Activated B cell treated with CpG ODN at 0.5 μM for 24 hours (primary cell): ENCODE measurements at regions not wholly inside any gene's neighbourhood (a gene's known extent, or its start where the extent isn't known, plus 50 kb on each side); places are given as distances from the start of the nearest gene placed in this dataset.
A peak's percentile ranks its signal among the peaks of the same experiment; 100 is the strongest.

Source experiments
- ATAC-seq: fragments of 200-7000 bp; cut with Tn5 transposase; one replicate; pipeline ENCODE4 v1.10.0; 2021; ENCODE audit warnings: low read depth, mild to moderate bottlenecking, moderate library complexity
- CTCF ChIA-PET: fragments of 350-600 bp; sonication (Branson Sonifier 250); formaldehyde crosslinking; loops from one replicate; lab custom pipeline; 2021; ENCODE audit warnings: antibody characterized with exemption; lab: Charles Lee
- POLR2A ChIA-PET: fragments of 350-600 bp; sonication (Branson Sonifier 250); formaldehyde crosslinking; loops from one replicate; lab custom pipeline; 2021; ENCODE audit warnings: antibody characterized with exemption; lab: Charles Lee
- DNase-seq: peaks from one replicate; pipeline ENCODE4 v3.0.0; 2022
- H3K27ac Mint-ChIP-seq: one replicate; pipeline ENCODE4 v1.8.0; 2020; ENCODE audit warnings: mixed read lengths
- H3K27me3 Mint-ChIP-seq: one replicate; pipeline ENCODE4 v1.8.0; 2021; ENCODE audit warnings: mixed read lengths
- H3K36me3 Mint-ChIP-seq: one replicate; pipeline ENCODE4 v1.8.0; 2021; ENCODE audit warnings: low read depth, mixed read lengths
- H3K4me1 Mint-ChIP-seq: one replicate; pipeline ENCODE4 v1.8.0; 2021; ENCODE audit warnings: mixed read lengths
- H3K4me3 Mint-ChIP-seq: one replicate; pipeline ENCODE4 v1.8.0; 2020; ENCODE audit warnings: mild to moderate bottlenecking, mixed read lengths
- H3K9me3 Mint-ChIP-seq: one replicate; pipeline ENCODE4 v1.8.0; 2020; ENCODE audit warnings: mixed read lengths
- CTCF ChIP-seq: fragments of 200-600 bp; IDR thresholded peaks from one replicate; pipeline ENCODE4 v1.8.0; 2022; ENCODE audit warnings: antibody characterized with exemption, mild to moderate bottlenecking
- intact Hi-C: fragments of 100-400 bp; cut with micrococcal nuclease; formaldehyde crosslinking; loops from one replicate; pipeline ENCODE4 v1.15.1; 2024

- no peak for TF ChIP-seq CTCF
- CTCF ChIA-PET = no interaction called here
These were observed 144.4 kb downstream of the KCNRG start for GRCh38 chr13:50159607-50160006.

GRCh38 chr13:50161052-50161451 is 145.8 kb downstream of the KCNRG start:
- Mint-ChIP-seq H3K27ac (no peak overlapping the region), H3K9me3 (no peaks in the 10 kb centered on the region), H3K4me3 (no peak overlapping the region), H3K27me3 (no peaks in the 10 kb centered on the region), H3K4me1 (peaks cover 27% of the 10 kb centered on the region), H3K36me3 (no peaks in the 10 kb centered on the region)
- ChIA-PET CTCF (no interaction called here), POLR2A (interaction anchor here (0.5 kb wide), 1 partner anchor 908 kb away, joined by 8 read pairs; no protein-coding TSS in a partner anchor)
- intact Hi-C loops = no loop called here
- no peak for TF ChIP-seq CTCF
- ATAC-seq (no peak), DNase-seq (no peak)

More at GRCh38 chr13:50159607-50160006, 144.4 kb downstream of the KCNRG start:
- peak overlapping the region; percentile 64 for H3K4me3 Mint-ChIP-seq
- DNase-seq = no peak
- intact Hi-C loops = loop anchor here (1.0 to 5.0 kb wide), 2 partner anchors 28 to 33 kb away; no protein-coding TSS in a partner anchor
- no peaks in the 10 kb centered on the region for H3K27me3 Mint-ChIP-seq
- peaks cover 27% of the 10 kb centered on the region for H3K4me1 Mint-ChIP-seq
- POLR2A ChIA-PET = interaction anchor here (0.6 to 3.7 kb wide), 8 partner anchors 8 to 207 kb away, joined by 3 to 34 read pairs (median 4); no protein-coding TSS in a partner anchor
- no peaks in the 10 kb centered on the region for H3K36me3 Mint-ChIP-seq
- H3K27ac Mint-ChIP-seq = peak overlapping the region; percentile 78
- no peak for ATAC-seq
- no peaks in the 10 kb centered on the region for H3K9me3 Mint-ChIP-seq

GRCh38 chr13:50162001-50162400 is 146.8 kb downstream of the KCNRG start:
- no peaks in the 10 kb centered on the region for H3K27me3 Mint-ChIP-seq
- no peaks in the 10 kb centered on the region for H3K36me3 Mint-ChIP-seq
- TF ChIP-seq CTCF = no peak
- DNase-seq (no peak), ATAC-seq (no peak)
- H3K4me1 Mint-ChIP-seq = peaks cover 27% of the 10 kb centered on the region
- intact Hi-C loops = no loop called here
- H3K4me3 Mint-ChIP-seq = no peak overlapping the region
- H3K27ac Mint-ChIP-seq = no peak overlapping the region
- ChIA-PET CTCF (interaction anchor here (0.6 kb wide), 1 partner anchor 80 kb away, joined by 3 read pairs; no protein-coding TSS in a partner anchor), POLR2A (no interaction called here)
- H3K9me3 Mint-ChIP-seq = no peaks in the 10 kb centered on the region

GRCh38 chr13:50162567-50162966 is 147.3 kb downstream of the KCNRG start:
- Mint-ChIP-seq H3K4me1 (peaks cover 32% of the 10 kb centered on the region), H3K27me3 (no peaks in the 10 kb centered on the region), H3K27ac (no peak overlapping the region)

More at GRCh38 chr13:50162567-50162966, 147.3 kb downstream of the KCNRG start:
- ChIA-PET CTCF (no interaction called here), POLR2A (interaction anchor here (0.7 to 1.0 kb wide), 2 partner anchors 11 to 37 kb away, joined by 3 to 5 read pairs; no protein-coding TSS in a partner anchor)
- DNase-seq = no peak
- Mint-ChIP-seq H3K9me3 (no peaks in the 10 kb centered on the region), H3K4me3 (no peak overlapping the region), H3K36me3 (no peaks in the 10 kb centered on the region)
- no peak for TF ChIP-seq CTCF
- no peak for ATAC-seq
- intact Hi-C loops = no loop called here
